Pancreas (tissue), 10 donors: ENCODE measurements at regions not wholly inside any gene's neighbourhood (a gene's known extent, or its start where the extent isn't known, plus 50 kb on each side); places are given as distances from the start of the nearest gene placed in this dataset.

ENCODE experiments used
- ATAC-seq, 4 donors: fragments of 200-7000 bp; cut with Tn5 transposase; one replicate each; pipeline versions ENCODE4 v1.8.0 to v1.9.1; 2020; ENCODE audit warnings: mild to moderate bottlenecking in 4 of 4, moderate library complexity in 4 of 4
- DNase-seq, 6 donors: peaks; one replicate each; pipeline ENCODE4 v3.0.0-alpha.2; 2020
- FAIRE-seq: peaks from 2 replicates; lab custom pipeline; 2012; peaks lifted over from hg19 to GRCh38; lab: Jason Lieb, UNC
- H3K27ac ChIP-seq, 4 donors: fragments of 200-600 bp; sonication (generic); 1 replicate in 3 of 4; 2 replicates in 1 of 4; pipeline versions ENCODE4 v1.5.0 to v1.8.0; 2020
- H3K27me3 ChIP-seq, 4 donors: fragments of 200-600 bp; one replicate each; pipeline ENCODE4 v1.8.0; 2021
- H3K36me3 ChIP-seq, 3 donors: fragments of 200-600 bp; sonication (generic) in 1 of 3; one replicate each; pipeline versions ENCODE4 v1.5.0 to v1.8.0; 2020 to 2021
- H3K4me1 ChIP-seq, 3 donors: fragments of 200-600 bp; one replicate each; pipeline ENCODE4 v1.8.0; 2021
- H3K4me3 ChIP-seq, 4 donors: fragments of 200-600 bp; sonication (generic) in 2 of 4; one replicate each; pipeline versions ENCODE4 v1.5.0 to v1.8.0; 2020 to 2021
- H3K9me3 ChIP-seq, 4 donors: fragments of 200-600 bp; one replicate each; pipeline ENCODE4 v1.8.0; 2021
- CTCF ChIP-seq, 4 donors: fragments of 200-600 bp; sonication (generic) in 3 of 4; IDR thresholded peaks; one replicate each; pipeline versions ENCODE4 v1.5.0 to v1.8.0; 2021; ENCODE audit warnings: antibody characterized with exemption in 4 of 4
- WGBS, 2 donors: extraction: QIAGEN DNeasy Blood & Tissue Kit; methylation state at CpG; one replicate each; pipeline ENCODE4 v1.1.7; 2013; 5-methylcytosine and 5-hydroxymethylcytosine counted together
- intact Hi-C, 3 donors: fragments of 100-400 bp; cut with DNase I; formaldehyde crosslinking; loops; one replicate each; pipeline versions ENCODE4 v1.11.1 to v1.14.2; 2022
- donor health status: healthy with polysubstance abuse.
- donor health status: DM: no; HTN: no; CAD: no; lungs with moderate emphysema.
- donor health status: DM: no; HTN: no; CAD: no.
- donor health status: control.
- donor health status: control.
- donor health status: Bipolar disorder and iron deficiency.
- donor health status: DM: yes; HTN: yes; CAD: no.
- donor health status: DM: no; HTN: no; CAD: no.
- donor health status: DM: no; HTN: no; CAD: no.
- donor health status: DM: yes; HTN: yes; CAD: no.

- H3K27me3 ChIP-seq, result no peaks in the 10 kb centered on the region
- intact Hi-C loops, result no loop called here
- WGBS, 2 donors, result 52 to 58% methylated on average over 1 of the region's 1 CpG
- DNase-seq (no peak), ATAC-seq (no peak), FAIRE-seq (no peak)
- H3K36me3 ChIP-seq, result no peaks in the 10 kb centered on the region
- H3K4me3 ChIP-seq, result no peak overlapping the region
- peaks cover 0 to 8% (median 8%) of the 10 kb centered on the region in 3 donors for H3K4me1 ChIP-seq
- TF ChIP-seq CTCF (IDR thresholded peaks at IDR 0.05), result no peak
- no peaks in the 10 kb centered on the region for H3K9me3 ChIP-seq
- H3K27ac ChIP-seq, result no peak overlapping the region
Measured at GRCh38 chr2:65714866-65715265, 282.5 kb upstream of the SPRED2 start.

GRCh38 chr2:65711863-65712262 is 279.5 kb upstream of the SPRED2 start:
- no peak for FAIRE-seq
- intact Hi-C loops, result no loop called here
- Histone ChIP-seq H3K27me3 (no peaks in the 10 kb centered on the region), H3K36me3 (no peaks in the 10 kb centered on the region), H3K4me1 (peaks cover 0 to 8% (median 8%) of the 10 kb centered on the region in 3 donors), H3K4me3 (no peak overlapping the region), H3K27ac (no peak overlapping the region), H3K9me3 (no peaks in the 10 kb centered on the region)
- no peak for DNase-seq
- no peak for ATAC-seq
- no peak for TF ChIP-seq CTCF (IDR thresholded peaks at IDR 0.05)
- 71 to 80% methylated on average over 1 of the region's 1 CpG for WGBS, 2 donors

- DNase-seq, result no peak
- H3K4me3 ChIP-seq, result no peak overlapping the region
- H3K27me3 ChIP-seq, result no peaks in the 10 kb centered on the region
- no peak overlapping the region for H3K27ac ChIP-seq
- WGBS, 2 donors, result 52 to 68% methylated on average over 2 of the region's 2 CpGs
- H3K9me3 ChIP-seq, result no peaks in the 10 kb centered on the region
- TF ChIP-seq CTCF (IDR thresholded peaks at IDR 0.05), result no peak
- peaks cover 0 to 8% (median 8%) of the 10 kb centered on the region in 3 donors for H3K4me1 ChIP-seq
- FAIRE-seq, result no peak
- ATAC-seq, result peak in 2 of 4 donors; percentile 24 to 29
- H3K36me3 ChIP-seq, result no peaks in the 10 kb centered on the region
- intact Hi-C loops, result no loop called here
Measured at GRCh38 chr2:65710779-65711295, 278.4 kb upstream of the SPRED2 start.

GRCh38 chr2:65710356-65710755 is 278.0 kb upstream of the SPRED2 start:
- no peak for DNase-seq
- 81 to 85% methylated on average over 5 of the region's 5 CpGs for WGBS, 2 donors
- intact Hi-C loops, result no loop called here
- no peak for TF ChIP-seq CTCF (IDR thresholded peaks at IDR 0.05)
- no peaks in the 10 kb centered on the region for H3K36me3 ChIP-seq
- H3K9me3 ChIP-seq, result no peaks in the 10 kb centered on the region
- no peak for ATAC-seq
- H3K27me3 ChIP-seq, result no peaks in the 10 kb centered on the region
- H3K4me1 ChIP-seq, result peaks cover 0 to 8% (median 3%) of the 10 kb centered on the region in 3 donors
- no peak for FAIRE-seq
- no peak overlapping the region for H3K4me3 ChIP-seq
- no peak overlapping the region for H3K27ac ChIP-seq

GRCh38 chr2:65708086-65708485 is 275.7 kb upstream of the SPRED2 start:
- H3K27ac ChIP-seq, result no peak overlapping the region
- no peaks in the 10 kb centered on the region for H3K27me3 ChIP-seq
- H3K4me3 ChIP-seq, result no peak overlapping the region
- no peaks in the 10 kb centered on the region for H3K36me3 ChIP-seq
- intact Hi-C loops, result no loop called here
- H3K4me1 ChIP-seq, result no peaks in the 10 kb centered on the region
- TF ChIP-seq CTCF (IDR thresholded peaks at IDR 0.05), result no peak
- H3K9me3 ChIP-seq, result no peaks in the 10 kb centered on the region
- ATAC-seq (no peak), FAIRE-seq (no peak), DNase-seq (no peak)
- 64 to 66% methylated on average over 3 of the region's 3 CpGs for WGBS, 2 donors
